Limb (tissue), 2 donors: ENCODE measurements at regions not wholly inside any gene's neighbourhood (a gene's known extent, or its start where the extent isn't known, plus 50 kb on each side); places are given as distances from the start of the nearest gene placed in this dataset.

ENCODE experiments used
- DNase-seq, 2 donors: peaks; one replicate each; pipeline ENCODE4 v3.0.0-alpha.2; 2016; ENCODE audit errors: extremely low spot score in 2 of 2

GRCh38 chr6:137776786-137777686 lies 90.0 kb upstream of the TNFAIP3 start:
- DNase-seq, result no peak

GRCh38 chr6:137777687-137778075 lies 89.4 kb upstream of the TNFAIP3 start:
- DNase-seq, result no peak

- DNase-seq, result no peak
Measured at GRCh38 chr6:137779982-137780381, 87.1 kb upstream of the TNFAIP3 start.

- no peak for DNase-seq
Measured at GRCh38 chr6:137780447-137781034, 86.5 kb upstream of the TNFAIP3 start.

GRCh38 chr6:137781639-137782038 lies 85.4 kb upstream of the TNFAIP3 start:
- no peak for DNase-seq

GRCh38 chr6:137782166-137783039 lies 84.7 kb upstream of the TNFAIP3 start:
- no peak for DNase-seq

- peak; percentile 44 to 55 for DNase-seq
Measured at GRCh38 chr6:137783710-137784109, 83.3 kb upstream of the TNFAIP3 start.

GRCh38 chr6:137784583-137784982 lies 82.5 kb upstream of the TNFAIP3 start:
- no peak for DNase-seq

GRCh38 chr6:137787016-137787415 lies 80.0 kb upstream of the TNFAIP3 start:
- no peak for DNase-seq

- no peak for DNase-seq
Measured at GRCh38 chr6:137788248-137788647, 78.8 kb upstream of the TNFAIP3 start.

- DNase-seq, result no peak
Measured at GRCh38 chr6:137791281-137792159, 75.5 kb upstream of the TNFAIP3 start.

- no peak for DNase-seq
Measured at GRCh38 chr6:137792160-137793033, 74.7 kb upstream of the TNFAIP3 start.

GRCh38 chr6:137793805-137794515 lies 73.1 kb upstream of the TNFAIP3 start:
- no peak for DNase-seq

- DNase-seq, result no peak
Measured at GRCh38 chr6:137794516-137795201, 72.4 kb upstream of the TNFAIP3 start.

- DNase-seq, result no peak
Measured at GRCh38 chr6:137795501-137795900, 71.6 kb upstream of the TNFAIP3 start.

- DNase-seq, result no peak
Measured at GRCh38 chr6:137798261-137798660, 68.8 kb upstream of the TNFAIP3 start.

- no peak for DNase-seq
Measured at GRCh38 chr6:137798846-137799245, 68.2 kb upstream of the TNFAIP3 start.

- DNase-seq, result no peak
Measured at GRCh38 chr6:137799950-137800568, 67.0 kb upstream of the TNFAIP3 start.
